Mammary epithelial cell (primary cell): ENCODE measurements at regions not wholly inside any gene's neighbourhood (a gene's known extent, or its start where the extent isn't known, plus 50 kb on each side); places are given as distances from the start of the nearest gene placed in this dataset.

Source experiments
- EZH2 ChIP-seq: IDR thresholded peaks from 2 replicates; pipeline ENCODE4 v1.6.1; 2012; ENCODE audit warnings: low read length, inconsistent platforms, borderline replicate concordance
- TF ChIP-seq, protein P1 (sequence below), 2 donors: IDR thresholded peaks in 1 of 2; conservative IDR thresholded peaks in 1 of 2; 2 replicates each; pipeline ENCODE4 v1.5.1; 2011 to 2012; ENCODE audit warnings: inconsistent platforms in 2 of 2, low read length in 2 of 2, mild to moderate bottlenecking in 2 of 2, control low read depth in 1 of 2, low read depth in 1 of 2; ENCODE audit not compliant: insufficient read depth in 1 of 2; ENCODE audit errors: extremely low read depth in 1 of 2

DNA sequence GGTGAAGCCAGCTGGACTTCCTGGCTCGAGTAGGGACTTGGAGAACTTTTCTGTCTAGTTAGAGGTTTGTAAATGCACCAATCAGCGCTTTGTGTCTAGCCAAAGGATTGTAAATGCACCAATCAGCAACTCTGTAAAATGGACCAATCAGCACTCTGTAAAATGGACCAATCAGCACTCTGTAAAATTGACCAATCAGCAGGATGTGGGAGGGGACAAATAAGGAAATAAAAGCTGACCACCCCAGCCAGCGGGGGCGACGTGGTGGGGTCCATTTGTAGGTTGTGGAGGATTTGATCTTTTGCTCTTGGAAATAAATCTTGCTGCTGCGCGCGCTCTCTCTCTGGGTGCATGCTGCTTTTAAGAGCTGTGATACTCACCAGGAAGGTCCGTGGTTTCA lies 202.9 kb downstream of the MIAT start:
- TF ChIP-seq, protein P1, sequence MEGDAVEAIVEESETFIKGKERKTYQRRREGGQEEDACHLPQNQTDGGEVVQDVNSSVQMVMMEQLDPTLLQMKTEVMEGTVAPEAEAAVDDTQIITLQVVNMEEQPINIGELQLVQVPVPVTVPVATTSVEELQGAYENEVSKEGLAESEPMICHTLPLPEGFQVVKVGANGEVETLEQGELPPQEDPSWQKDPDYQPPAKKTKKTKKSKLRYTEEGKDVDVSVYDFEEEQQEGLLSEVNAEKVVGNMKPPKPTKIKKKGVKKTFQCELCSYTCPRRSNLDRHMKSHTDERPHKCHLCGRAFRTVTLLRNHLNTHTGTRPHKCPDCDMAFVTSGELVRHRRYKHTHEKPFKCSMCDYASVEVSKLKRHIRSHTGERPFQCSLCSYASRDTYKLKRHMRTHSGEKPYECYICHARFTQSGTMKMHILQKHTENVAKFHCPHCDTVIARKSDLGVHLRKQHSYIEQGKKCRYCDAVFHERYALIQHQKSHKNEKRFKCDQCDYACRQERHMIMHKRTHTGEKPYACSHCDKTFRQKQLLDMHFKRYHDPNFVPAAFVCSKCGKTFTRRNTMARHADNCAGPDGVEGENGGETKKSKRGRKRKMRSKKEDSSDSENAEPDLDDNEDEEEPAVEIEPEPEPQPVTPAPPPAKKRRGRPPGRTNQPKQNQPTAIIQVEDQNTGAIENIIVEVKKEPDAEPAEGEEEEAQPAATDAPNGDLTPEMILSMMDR (conservative IDR thresholded peaks at IDR 0.05 in 1 of 2, IDR thresholded peaks at IDR 0.05 in 1 of 2; ENCODE audit: extremely low read depth in 1 of 2, insufficient read depth in 1 of 2, low read depth in 1 of 2, low read length in 2 of 2) = no peak
- TF ChIP-seq EZH2 = no peak
